ENCODE measurements at regions not wholly inside any gene's neighbourhood (a gene's known extent, or its start where the extent isn't known, plus 50 kb on each side); places are given as distances from the start of the nearest gene placed in this dataset.

GRCh38 chr11:119793335-119793984 lies 64.5 kb upstream of the NECTIN1 start:
- H3K27me3 ChIP-seq (replicated peaks in 1 of 2; ENCODE audit: control insufficient read depth in 2 of 2, insufficient read depth in 2 of 2, low read length in 1 of 2) = no peaks in the 10 kb centered on the region
- RAD21 ChIA-PET (ENCODE audit: unreplicated experiment) = interaction anchor here (0.7 to 1.0 kb wide), 2 partner anchors 35 to 41 kb away, joined by 3 read pairs; no protein-coding TSS in a partner anchor
- SMC1A ChIA-PET (ENCODE audit: uncharacterized antibody, unreplicated experiment) = interaction anchor here (0.6 kb wide), 2 partner anchors 130 to 147 kb away, joined by 3 read pairs; no protein-coding TSS in a partner anchor
- H3K4me2 ChIP-seq (ENCODE audit: control insufficient read depth, insufficient read depth) = no peak overlapping the region
- H3K27ac ChIP-seq (ENCODE audit: control insufficient read depth, insufficient read depth) = no peak overlapping the region
- no peaks in the 10 kb centered on the region for H4K20me1 ChIP-seq (ENCODE audit: control insufficient read depth, insufficient read depth)
- POLR2A ChIA-PET = no interaction called here
- BruUV-seq (replicated peaks) = no TSS peak
- H2AFZ ChIP-seq (ENCODE audit: control insufficient read depth, low read depth, low read length) = no peak overlapping the region
- DNase-seq (ENCODE audit: low read depth, low spot score) = no peak
- no peaks in the 10 kb centered on the region for H3K4me1 ChIP-seq (ENCODE audit: control insufficient read depth, insufficient read depth, low read length)
- no peak overlapping the region for H3K4me3 ChIP-seq
- in situ Hi-C loops (cut with MboI) (no loop called here), intact Hi-C loops (cut with micrococcal nuclease; ENCODE audit: unreplicated experiment) (no loop called here)
- H3K36me3 ChIP-seq (ENCODE audit: control insufficient read depth in 2 of 2, insufficient read depth in 2 of 2, low read length in 1 of 2) = no peaks in the 10 kb centered on the region
- H3K9ac ChIP-seq (ENCODE audit: control insufficient read depth, insufficient read depth, low read length) = no peak overlapping the region
- ATAC-seq = no peak
- CTCF ChIA-PET = interaction anchor here (1.2 kb wide), 1 partner anchor 9 kb away, joined by 3 read pairs; no protein-coding TSS in a partner anchor
- TF ChIP-seq TCF3 (IDR thresholded peaks at IDR 0.05; ENCODE audit: borderline replicate concordance, insufficient read depth, low read depth, low read length) = no peak
- no peak for TF ChIP-seq IKZF2 (IDR thresholded peaks at IDR 0.05)
- TF ChIP-seq HCFC1 (IDR thresholded peaks at IDR 0.05; ENCODE audit: low read length) = no peak
- H3K9me3 ChIP-seq (replicated peaks; ENCODE audit: control insufficient read depth, insufficient read depth, low read length) = no peaks in the 10 kb centered on the region
- no peaks in the 10 kb centered on the region for H3K79me2 ChIP-seq (ENCODE audit: control insufficient read depth, insufficient read depth, low read length)
- FAIRE-seq = no peak
- 30% methylated on average over 10 of the region's 10 CpGs for WGBS (ENCODE audit: insufficient coverage, insufficient replicate concordance, low lambda C conversion rate, missing lambda C conversion rate)

- ChIA-PET POLR2A (no interaction called here), RAD21 (ENCODE audit: unreplicated experiment) (no interaction called here), SMC1A (ENCODE audit: uncharacterized antibody, unreplicated experiment) (interaction anchor here (0.8 kb wide), 1 partner anchor 11 kb away, joined by 3 read pairs; no protein-coding TSS in a partner anchor), CTCF (interaction anchor here (1.3 kb wide), 1 partner anchor 118 kb away, joined by 3 read pairs; no protein-coding TSS in a partner anchor)
- Histone ChIP-seq H3K4me3 (no peak overlapping the region), H3K9me3 (replicated peaks; ENCODE audit: control insufficient read depth, insufficient read depth, low read length) (no peaks in the 10 kb centered on the region), H3K9ac (ENCODE audit: control insufficient read depth, insufficient read depth, low read length) (no peak overlapping the region), H3K79me2 (ENCODE audit: control insufficient read depth, insufficient read depth, low read length) (no peaks in the 10 kb centered on the region), H3K4me2 (ENCODE audit: control insufficient read depth, insufficient read depth) (no peak overlapping the region), H2AFZ (ENCODE audit: control insufficient read depth, low read depth, low read length) (no peak overlapping the region), H4K20me1 (ENCODE audit: control insufficient read depth, insufficient read depth) (no peaks in the 10 kb centered on the region), H3K36me3 (ENCODE audit: control insufficient read depth in 2 of 2, insufficient read depth in 2 of 2, low read length in 1 of 2) (no peaks in the 10 kb centered on the region), H3K27me3 (replicated peaks in 1 of 2; ENCODE audit: control insufficient read depth in 2 of 2, insufficient read depth in 2 of 2, low read length in 1 of 2) (no peaks in the 10 kb centered on the region), H3K27ac (ENCODE audit: control insufficient read depth, insufficient read depth) (no peak overlapping the region), H3K4me1 (ENCODE audit: control insufficient read depth, insufficient read depth, low read length) (peaks cover 7% of the 10 kb centered on the region)
- no TSS peak for BruUV-seq (replicated peaks)
- no peak for FAIRE-seq
- WGBS (ENCODE audit: insufficient coverage, insufficient replicate concordance, low lambda C conversion rate, missing lambda C conversion rate) = 24% methylated on average over 6 of the region's 6 CpGs
- ATAC-seq = no peak
- in situ Hi-C loops (cut with MboI) (no loop called here), intact Hi-C loops (cut with micrococcal nuclease; ENCODE audit: unreplicated experiment) (no loop called here)
- DNase-seq (ENCODE audit: low read depth, low spot score) = no peak
- no peak for TF ChIP-seq KDM1A (IDR thresholded peaks at IDR 0.05; ENCODE audit: borderline replicate concordance)
- TF ChIP-seq ATF3 (IDR thresholded peaks at IDR 0.05; ENCODE audit: borderline replicate concordance, extremely low read depth, low read depth, low read length) = no peak
- TF ChIP-seq DPF2 (IDR thresholded peaks at IDR 0.05) = no peak
- TF ChIP-seq KAT2A (conservative IDR thresholded peaks at IDR 0.05; ENCODE audit: control insufficient read depth, low read depth, low read length) = no peak
- no peak for TF ChIP-seq EP300 (IDR thresholded peaks at IDR 0.05; ENCODE audit: borderline replicate concordance in 1 of 2, control insufficient read depth in 1 of 2, low read depth in 2 of 2, low read length in 2 of 2)
- no peak for TF ChIP-seq NRF1 (conservative IDR thresholded peaks at IDR 0.05; ENCODE audit: low read depth, low read length)
- no peak for TF ChIP-seq TBL1XR1 (IDR thresholded peaks at IDR 0.05; ENCODE audit: low read depth, low read length)
- TF ChIP-seq ZNF687 (IDR thresholded peaks at IDR 0.05) = no peak
These were observed 62.7 kb upstream of the NECTIN1 start for GRCh38 chr11:119791701-119792151.
